ENCODE measurements at regions not wholly inside any gene's neighbourhood (a gene's known extent, or its start where the extent isn't known, plus 50 kb on each side); places are given as distances from the start of the nearest gene placed in this dataset.

DNA sequence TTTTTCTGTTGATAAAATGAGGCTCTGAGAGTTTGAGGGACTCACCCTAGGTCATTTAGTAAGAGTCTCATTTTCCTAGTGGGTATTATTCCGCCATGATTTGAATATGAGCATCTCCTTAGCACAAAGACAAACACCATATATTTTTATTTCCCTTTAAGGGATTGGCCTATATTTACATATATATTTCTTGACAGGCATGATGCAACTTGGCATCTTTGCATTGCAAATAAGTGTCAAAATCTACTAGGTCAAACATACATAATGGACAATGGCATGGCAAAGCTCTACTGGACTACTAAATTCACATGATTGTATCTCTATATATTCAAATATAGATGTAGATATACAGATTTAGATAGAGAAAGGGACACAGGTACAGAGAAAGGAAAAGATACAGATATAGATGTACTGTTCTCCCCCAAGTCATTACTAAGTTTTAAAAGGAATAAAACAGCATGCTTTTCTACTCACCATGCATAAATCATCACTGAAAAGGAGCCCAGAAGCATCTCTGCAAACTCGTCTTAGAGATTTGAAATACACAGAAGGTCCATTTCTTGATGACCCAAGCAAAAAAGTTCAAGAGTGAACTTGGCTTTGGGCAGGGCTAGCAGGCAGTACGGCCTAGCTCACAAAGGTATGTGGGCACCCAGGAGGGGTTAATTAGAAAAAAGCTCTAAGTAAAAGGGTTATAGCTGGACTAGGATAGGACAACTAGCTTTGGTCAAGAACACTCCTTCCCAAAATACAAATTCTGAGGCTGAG lies 495.8 kb downstream of the NTRK3 start:
- no peak for TF ChIP-seq ZFP30 (CRISPR knock-in tag; IDR thresholded peaks at IDR 0.05)
- TF ChIP-seq, protein P1, sequence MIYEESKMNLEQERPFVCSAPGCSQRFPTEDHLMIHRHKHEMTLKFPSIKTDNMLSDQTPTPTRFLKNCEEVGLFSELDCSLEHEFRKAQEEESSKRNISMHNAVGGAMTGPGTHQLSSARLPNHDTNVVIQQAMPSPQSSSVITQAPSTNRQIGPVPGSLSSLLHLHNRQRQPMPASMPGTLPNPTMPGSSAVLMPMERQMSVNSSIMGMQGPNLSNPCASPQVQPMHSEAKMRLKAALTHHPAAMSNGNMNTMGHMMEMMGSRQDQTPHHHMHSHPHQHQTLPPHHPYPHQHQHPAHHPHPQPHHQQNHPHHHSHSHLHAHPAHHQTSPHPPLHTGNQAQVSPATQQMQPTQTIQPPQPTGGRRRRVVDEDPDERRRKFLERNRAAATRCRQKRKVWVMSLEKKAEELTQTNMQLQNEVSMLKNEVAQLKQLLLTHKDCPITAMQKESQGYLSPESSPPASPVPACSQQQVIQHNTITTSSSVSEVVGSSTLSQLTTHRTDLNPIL (CRISPR knock-in tag; IDR thresholded peaks at IDR 0.05; ENCODE audit: low read depth), result no peak
- TF ChIP-seq, protein P2, sequence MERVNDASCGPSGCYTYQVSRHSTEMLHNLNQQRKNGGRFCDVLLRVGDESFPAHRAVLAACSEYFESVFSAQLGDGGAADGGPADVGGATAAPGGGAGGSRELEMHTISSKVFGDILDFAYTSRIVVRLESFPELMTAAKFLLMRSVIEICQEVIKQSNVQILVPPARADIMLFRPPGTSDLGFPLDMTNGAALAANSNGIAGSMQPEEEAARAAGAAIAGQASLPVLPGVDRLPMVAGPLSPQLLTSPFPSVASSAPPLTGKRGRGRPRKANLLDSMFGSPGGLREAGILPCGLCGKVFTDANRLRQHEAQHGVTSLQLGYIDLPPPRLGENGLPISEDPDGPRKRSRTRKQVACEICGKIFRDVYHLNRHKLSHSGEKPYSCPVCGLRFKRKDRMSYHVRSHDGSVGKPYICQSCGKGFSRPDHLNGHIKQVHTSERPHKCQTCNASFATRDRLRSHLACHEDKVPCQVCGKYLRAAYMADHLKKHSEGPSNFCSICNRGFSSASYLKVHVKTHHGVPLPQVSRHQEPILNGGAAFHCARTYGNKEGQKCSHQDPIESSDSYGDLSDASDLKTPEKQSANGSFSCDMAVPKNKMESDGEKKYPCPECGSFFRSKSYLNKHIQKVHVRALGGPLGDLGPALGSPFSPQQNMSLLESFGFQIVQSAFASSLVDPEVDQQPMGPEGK (CRISPR knock-in tag; IDR thresholded peaks at IDR 0.05; ENCODE audit: borderline replicate concordance), result no peak
- TF ChIP-seq ARNTL (CRISPR knock-in tag; IDR thresholded peaks at IDR 0.05; ENCODE audit: borderline replicate concordance, low read depth), result no peak
- no peak for TF ChIP-seq ZNF565 (CRISPR knock-in tag; conservative IDR thresholded peaks at IDR 0.05; ENCODE audit: low read depth)
- no peak for TF ChIP-seq ZNF8 (CRISPR knock-in tag; IDR thresholded peaks at IDR 0.05)
- no peak for TF ChIP-seq ZNF70 (CRISPR knock-in tag; IDR thresholded peaks at IDR 0.05)
- no peak for TF ChIP-seq SNAI2 (CRISPR knock-in tag; IDR thresholded peaks at IDR 0.05)
- TF ChIP-seq GLIS3 (CRISPR knock-in tag; IDR thresholded peaks at IDR 0.05), result no peak

Measured in SK-N-SH treated with all-trans-retinoic acid at 6 μM for 48 hours (cell line).